ENCODE measurements at regions not wholly inside any gene's neighbourhood (a gene's known extent, or its start where the extent isn't known, plus 50 kb on each side); places are given as distances from the start of the nearest gene placed in this dataset.

DNA sequence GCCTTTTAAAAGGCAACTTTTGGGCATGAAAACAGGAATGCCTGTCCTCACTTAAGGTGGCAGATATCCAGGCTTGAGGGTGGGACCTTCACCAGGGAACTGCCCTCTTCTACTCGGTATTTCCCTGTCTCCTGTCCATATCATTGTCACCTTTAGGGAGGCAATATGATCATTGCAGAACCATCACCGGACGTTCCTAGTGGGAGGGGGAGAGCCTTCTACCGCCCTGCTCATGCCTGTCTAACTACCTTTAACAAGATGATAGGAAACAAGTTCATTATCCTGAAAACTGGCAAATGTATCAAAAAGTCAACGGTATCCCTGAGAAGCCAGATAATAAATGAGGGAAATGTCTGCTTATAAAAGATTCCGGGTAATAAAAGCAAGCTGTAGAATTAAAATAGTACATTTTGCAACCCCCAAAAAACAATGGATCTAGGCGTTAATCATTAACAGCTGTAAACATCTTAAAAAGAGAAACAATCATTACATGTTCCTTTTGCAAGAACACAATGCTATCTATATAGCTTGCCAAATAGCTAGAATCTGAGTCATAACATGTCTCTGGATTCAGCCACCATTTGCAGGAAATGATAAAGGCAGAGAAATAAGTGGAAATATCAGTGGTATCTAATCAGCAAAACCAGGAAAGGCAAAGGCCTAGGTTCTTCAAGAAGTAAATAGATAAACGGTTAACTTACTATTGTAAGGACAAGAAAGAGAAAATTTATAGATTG, 852.9 kb upstream of the ADGRL4 start:
- TF ChIP-seq CTCF (IDR thresholded peaks at IDR 0.05) = no peak
- TF ChIP-seq, protein P1, sequence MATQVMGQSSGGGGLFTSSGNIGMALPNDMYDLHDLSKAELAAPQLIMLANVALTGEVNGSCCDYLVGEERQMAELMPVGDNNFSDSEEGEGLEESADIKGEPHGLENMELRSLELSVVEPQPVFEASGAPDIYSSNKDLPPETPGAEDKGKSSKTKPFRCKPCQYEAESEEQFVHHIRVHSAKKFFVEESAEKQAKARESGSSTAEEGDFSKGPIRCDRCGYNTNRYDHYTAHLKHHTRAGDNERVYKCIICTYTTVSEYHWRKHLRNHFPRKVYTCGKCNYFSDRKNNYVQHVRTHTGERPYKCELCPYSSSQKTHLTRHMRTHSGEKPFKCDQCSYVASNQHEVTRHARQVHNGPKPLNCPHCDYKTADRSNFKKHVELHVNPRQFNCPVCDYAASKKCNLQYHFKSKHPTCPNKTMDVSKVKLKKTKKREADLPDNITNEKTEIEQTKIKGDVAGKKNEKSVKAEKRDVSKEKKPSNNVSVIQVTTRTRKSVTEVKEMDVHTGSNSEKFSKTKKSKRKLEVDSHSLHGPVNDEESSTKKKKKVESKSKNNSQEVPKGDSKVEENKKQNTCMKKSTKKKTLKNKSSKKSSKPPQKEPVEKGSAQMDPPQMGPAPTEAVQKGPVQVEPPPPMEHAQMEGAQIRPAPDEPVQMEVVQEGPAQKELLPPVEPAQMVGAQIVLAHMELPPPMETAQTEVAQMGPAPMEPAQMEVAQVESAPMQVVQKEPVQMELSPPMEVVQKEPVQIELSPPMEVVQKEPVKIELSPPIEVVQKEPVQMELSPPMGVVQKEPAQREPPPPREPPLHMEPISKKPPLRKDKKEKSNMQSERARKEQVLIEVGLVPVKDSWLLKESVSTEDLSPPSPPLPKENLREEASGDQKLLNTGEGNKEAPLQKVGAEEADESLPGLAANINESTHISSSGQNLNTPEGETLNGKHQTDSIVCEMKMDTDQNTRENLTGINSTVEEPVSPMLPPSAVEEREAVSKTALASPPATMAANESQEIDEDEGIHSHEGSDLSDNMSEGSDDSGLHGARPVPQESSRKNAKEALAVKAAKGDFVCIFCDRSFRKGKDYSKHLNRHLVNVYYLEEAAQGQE (IDR thresholded peaks at IDR 0.05; ENCODE audit: insufficient read depth in 1 of 2, low read depth in 2 of 2, low read length in 1 of 2) = no peak

Measured in Panc1 (cell line).